Uterus (tissue), 3 donors: ENCODE measurements at regions not wholly inside any gene's neighbourhood (a gene's known extent, or its start where the extent isn't known, plus 50 kb on each side); places are given as distances from the start of the nearest gene placed in this dataset.

Source experiments
- DNase-seq, 2 donors: peaks; one replicate each; pipeline ENCODE4 v3.0.0-alpha.2; 2019 to 2020
- H3K27ac ChIP-seq, 2 donors: fragments of 200-600 bp; sonication (generic); 1 replicate in 1 of 2; 2 replicates in 1 of 2; pipeline ENCODE4 v1.5.1; 2016 to 2018
- H3K27me3 ChIP-seq, 2 donors: fragments of 200-600 bp; sonication (generic); one replicate each; pipeline ENCODE4 v1.5.1; 2018 to 2019; ENCODE audit warnings: control low read depth in 1 of 2
- H3K36me3 ChIP-seq, 2 donors: fragments of 200-600 bp; sonication (generic); one replicate each; pipeline ENCODE4 v1.5.1; 2019; ENCODE audit warnings: control low read depth in 1 of 2
- H3K4me1 ChIP-seq, 2 donors: fragments of 200-600 bp; sonication (generic); one replicate each; pipeline ENCODE4 v1.5.1; 2018 to 2019; ENCODE audit warnings: control low read depth in 1 of 2
- H3K4me3 ChIP-seq, 2 donors: fragments of 200-600 bp; sonication (generic); 1 replicate in 1 of 2; 2 replicates in 1 of 2; pipeline ENCODE4 v1.5.1; 2018 to 2019; ENCODE audit warnings: mild to moderate bottlenecking in 1 of 2
- H3K9me3 ChIP-seq, 2 donors: fragments of 200-600 bp; sonication (generic); one replicate each; pipeline ENCODE4 v1.5.1; 2019; ENCODE audit warnings: control low read depth in 1 of 2
- CTCF ChIP-seq, 4 experiments: fragments of 200-600 bp in 2 of 4; fragments of 450-650 bp in 2 of 4; sonication (generic) in 2 of 4; IDR thresholded peaks; one replicate each; pipeline ENCODE4 v1.5.1; 2016 to 2019; ENCODE audit warnings: antibody characterized with exemption in 4 of 4, mild to moderate bottlenecking in 2 of 4, moderate library complexity in 1 of 4
- POLR2A ChIP-seq, 2 donors: fragments of 450-650 bp; IDR thresholded peaks; one replicate each; pipeline ENCODE4 v1.6.1; 2016; ENCODE audit warnings: antibody characterized with exemption in 2 of 2, mild to moderate bottlenecking in 1 of 2, moderate library complexity in 1 of 2
- intact Hi-C: fragments of 100-400 bp; cut with DNase I; formaldehyde crosslinking; loops from one replicate; pipeline ENCODE4 v1.15.1; 2023; ENCODE audit warnings: low total_unique reads
- donor health status: DM: yes; HTN: yes; CAD: no.

GRCh38 chr18:1797235-1797634 is 774.1 kb downstream of the METTL4 start:
- TF ChIP-seq CTCF (IDR thresholded peaks at IDR 0.05) (no peak), POLR2A (IDR thresholded peaks at IDR 0.05) (no peak)
- Histone ChIP-seq H3K27ac (no peak overlapping the region), H3K4me3 (no peak overlapping the region), H3K4me1 (no peaks in the 10 kb centered on the region), H3K27me3 (no peaks in the 10 kb centered on the region), H3K9me3 (peaks cover 0 to 4% of the 10 kb centered on the region in 2 donors), H3K36me3 (no peaks in the 10 kb centered on the region)
- intact Hi-C loops: no loop called here
- DNase-seq: no peak

GRCh38 chr18:1805521-1805920 is 765.8 kb downstream of the METTL4 start:
- intact Hi-C loops: no loop called here
- Histone ChIP-seq H3K36me3 (no peaks in the 10 kb centered on the region), H3K27me3 (no peaks in the 10 kb centered on the region), H3K27ac (no peak overlapping the region), H3K4me1 (no peaks in the 10 kb centered on the region), H3K4me3 (no peak overlapping the region), H3K9me3 (no peaks in the 10 kb centered on the region)
- DNase-seq: no peak
- TF ChIP-seq POLR2A (IDR thresholded peaks at IDR 0.05): no peak
- TF ChIP-seq CTCF (IDR thresholded peaks at IDR 0.05): no peak

GRCh38 chr18:1806884-1807615 is 764.3 kb downstream of the METTL4 start:
- no peak overlapping the region for H3K27ac ChIP-seq
- H3K4me3 ChIP-seq: no peak overlapping the region
- H3K9me3 ChIP-seq: no peaks in the 10 kb centered on the region
- H3K27me3 ChIP-seq: no peaks in the 10 kb centered on the region
- intact Hi-C loops: no loop called here
- H3K4me1 ChIP-seq: no peaks in the 10 kb centered on the region
- H3K36me3 ChIP-seq: no peaks in the 10 kb centered on the region
- TF ChIP-seq POLR2A (IDR thresholded peaks at IDR 0.05): no peak
- TF ChIP-seq CTCF (IDR thresholded peaks at IDR 0.05): no peak
- DNase-seq: no peak

GRCh38 chr18:1811282-1811681 is 760.0 kb downstream of the METTL4 start:
- DNase-seq: no peak
- Histone ChIP-seq H3K9me3 (no peaks in the 10 kb centered on the region), H3K4me1 (no peaks in the 10 kb centered on the region), H3K4me3 (no peak overlapping the region), H3K36me3 (no peaks in the 10 kb centered on the region), H3K27me3 (no peaks in the 10 kb centered on the region), H3K27ac (no peak overlapping the region)
- intact Hi-C loops: no loop called here
- TF ChIP-seq CTCF (IDR thresholded peaks at IDR 0.05) (no peak), POLR2A (IDR thresholded peaks at IDR 0.05) (no peak)

GRCh38 chr18:1825296-1825695 is 746.0 kb downstream of the METTL4 start:
- Histone ChIP-seq H3K27ac (no peak overlapping the region), H3K36me3 (no peaks in the 10 kb centered on the region), H3K27me3 (no peaks in the 10 kb centered on the region), H3K4me1 (no peaks in the 10 kb centered on the region), H3K4me3 (no peak overlapping the region), H3K9me3 (no peaks in the 10 kb centered on the region)
- intact Hi-C loops: no loop called here
- TF ChIP-seq CTCF (IDR thresholded peaks at IDR 0.05) (no peak), POLR2A (IDR thresholded peaks at IDR 0.05) (no peak)
- DNase-seq: no peak
